K562 (cell line): ENCODE measurements at regions not wholly inside any gene's neighbourhood (a gene's known extent, or its start where the extent isn't known, plus 50 kb on each side); places are given as distances from the start of the nearest gene placed in this dataset.

Experiments
- E2F1 ChIP-seq: sonication (generic); formaldehyde crosslinking; IDR thresholded peaks from 2 replicates; pipeline ENCODE4 v1.8.1; 2023; ENCODE audit warnings: mild to moderate bottlenecking, missing genetic modification reagents, moderate library complexity
- FOXJ3 ChIP-seq: sonication (generic); formaldehyde crosslinking; IDR thresholded peaks from 2 replicates; pipeline ENCODE4 v1.4.0; 2020; ENCODE audit warnings: mild to moderate bottlenecking, missing genetic modification reagents
- GATAD2B ChIP-seq: fragments of 450-650 bp; IDR thresholded peaks from 2 replicates; pipeline ENCODE4 v1.6.1; 2017; ENCODE audit warnings: mild to moderate bottlenecking, borderline replicate concordance
- HMGN3 ChIP-seq: IDR thresholded peaks from 2 replicates; pipeline ENCODE4 v1.6.1; 2011; ENCODE audit warnings: borderline replicate concordance, low read depth, mild to moderate bottlenecking, mixed read lengths, low read length; ENCODE audit not compliant: insufficient read length; ENCODE audit errors: extremely low read depth
- NFATC3 ChIP-seq: fragments of 450-650 bp; IDR thresholded peaks from 2 replicates; pipeline ENCODE4 v1.6.1; 2017; ENCODE audit warnings: mild to moderate bottlenecking
- RB1 ChIP-seq: fragments of 450-650 bp; IDR thresholded peaks from 2 replicates; pipeline ENCODE4 v1.6.1; 2017; ENCODE audit warnings: low read depth, mild to moderate bottlenecking
- SIRT6 ChIP-seq: IDR thresholded peaks from one replicate; pipeline ENCODE4 v1.6.1; 2012; ENCODE audit warnings: low read depth, mild to moderate bottlenecking, control low read depth, inconsistent platforms, low read length, moderate library complexity
- TBL1XR1 ChIP-seq, 2 experiments: IDR thresholded peaks; 2 replicates each; pipeline ENCODE4 v1.6.1; 2012; ENCODE audit warnings: improper control_type of control experiment in 2 of 2, low read length in 2 of 2, mild to moderate bottlenecking in 1 of 2
- ZMIZ1 ChIP-seq, 2 experiments: fragments of 150-350 bp in 1 of 2; IDR thresholded peaks; 2 replicates each; pipeline ENCODE4 v1.6.1; 2012 to 2016; ENCODE audit warnings: low read depth in 2 of 2, low read length in 2 of 2, mild to moderate bottlenecking in 1 of 2, moderate library complexity in 1 of 2
- ZNF146 ChIP-seq: IDR thresholded peaks from one replicate; pipeline ENCODE4 v1.6.1; 2018; ENCODE audit warnings: missing compliant biosample characterization; ENCODE audit not compliant: unreplicated experiment
- ZNF224 ChIP-seq: sonication (generic); formaldehyde crosslinking; IDR thresholded peaks from 2 replicates; pipeline ENCODE4 v1.8.0; 2022; ENCODE audit warnings: mild to moderate bottlenecking, missing genetic modification reagents
- TF ChIP-seq, protein P1 (sequence below): IDR thresholded peaks from 3 replicates; pipeline ENCODE4 v1.6.1; 2011; ENCODE audit warnings: borderline replicate concordance, mild to moderate bottlenecking; ENCODE audit not compliant: insufficient read length, insufficient read depth
- TF ChIP-seq, protein P2 (sequence below), 2 experiments: fragments of 450-650 bp in 1 of 2; sonication (generic) in 1 of 2; formaldehyde crosslinking; conservative IDR thresholded peaks; 2 replicates each; pipeline versions ENCODE4 v1.4.0 to v1.8.1; 2020 to 2022; ENCODE audit warnings: mild to moderate bottlenecking in 1 of 2, missing genetic modification reagents in 1 of 2

GRCh38 chr1:37255136-37255795 lies 219.1 kb upstream of the ZC3H12A start (continued):
- TF ChIP-seq E2F1 (CRISPR knock-in tag) (no peak), NFATC3 (no peak), FOXJ3 (CRISPR knock-in tag) (no peak), ZNF224 (no peak), GATAD2B (no peak), TBL1XR1 (IDR thresholded peaks at IDR 0.05; ENCODE audit: low read length in 2 of 2) (no peak), RB1 (no peak), SIRT6 (no peak), HMGN3 (no peak), ZNF146 (CRISPR knock-in tag) (no peak), ZMIZ1 (IDR thresholded peaks at IDR 0.05; ENCODE audit: low read depth in 2 of 2, low read length in 2 of 2) (no peak)
- TF ChIP-seq, protein P1, sequence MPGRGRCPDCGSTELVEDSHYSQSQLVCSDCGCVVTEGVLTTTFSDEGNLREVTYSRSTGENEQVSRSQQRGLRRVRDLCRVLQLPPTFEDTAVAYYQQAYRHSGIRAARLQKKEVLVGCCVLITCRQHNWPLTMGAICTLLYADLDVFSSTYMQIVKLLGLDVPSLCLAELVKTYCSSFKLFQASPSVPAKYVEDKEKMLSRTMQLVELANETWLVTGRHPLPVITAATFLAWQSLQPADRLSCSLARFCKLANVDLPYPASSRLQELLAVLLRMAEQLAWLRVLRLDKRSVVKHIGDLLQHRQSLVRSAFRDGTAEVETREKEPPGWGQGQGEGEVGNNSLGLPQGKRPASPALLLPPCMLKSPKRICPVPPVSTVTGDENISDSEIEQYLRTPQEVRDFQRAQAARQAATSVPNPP: no peak
- TF ChIP-seq, protein P2, sequence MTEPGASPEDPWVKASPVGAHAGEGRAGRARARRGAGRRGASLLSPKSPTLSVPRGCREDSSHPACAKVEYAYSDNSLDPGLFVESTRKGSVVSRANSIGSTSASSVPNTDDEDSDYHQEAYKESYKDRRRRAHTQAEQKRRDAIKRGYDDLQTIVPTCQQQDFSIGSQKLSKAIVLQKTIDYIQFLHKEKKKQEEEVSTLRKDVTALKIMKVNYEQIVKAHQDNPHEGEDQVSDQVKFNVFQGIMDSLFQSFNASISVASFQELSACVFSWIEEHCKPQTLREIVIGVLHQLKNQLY (CRISPR knock-in tag; conservative IDR thresholded peaks at IDR 0.05): no peak
